ENCODE measurements at regions not wholly inside any gene's neighbourhood (a gene's known extent, or its start where the extent isn't known, plus 50 kb on each side); places are given as distances from the start of the nearest gene placed in this dataset.

DNA sequence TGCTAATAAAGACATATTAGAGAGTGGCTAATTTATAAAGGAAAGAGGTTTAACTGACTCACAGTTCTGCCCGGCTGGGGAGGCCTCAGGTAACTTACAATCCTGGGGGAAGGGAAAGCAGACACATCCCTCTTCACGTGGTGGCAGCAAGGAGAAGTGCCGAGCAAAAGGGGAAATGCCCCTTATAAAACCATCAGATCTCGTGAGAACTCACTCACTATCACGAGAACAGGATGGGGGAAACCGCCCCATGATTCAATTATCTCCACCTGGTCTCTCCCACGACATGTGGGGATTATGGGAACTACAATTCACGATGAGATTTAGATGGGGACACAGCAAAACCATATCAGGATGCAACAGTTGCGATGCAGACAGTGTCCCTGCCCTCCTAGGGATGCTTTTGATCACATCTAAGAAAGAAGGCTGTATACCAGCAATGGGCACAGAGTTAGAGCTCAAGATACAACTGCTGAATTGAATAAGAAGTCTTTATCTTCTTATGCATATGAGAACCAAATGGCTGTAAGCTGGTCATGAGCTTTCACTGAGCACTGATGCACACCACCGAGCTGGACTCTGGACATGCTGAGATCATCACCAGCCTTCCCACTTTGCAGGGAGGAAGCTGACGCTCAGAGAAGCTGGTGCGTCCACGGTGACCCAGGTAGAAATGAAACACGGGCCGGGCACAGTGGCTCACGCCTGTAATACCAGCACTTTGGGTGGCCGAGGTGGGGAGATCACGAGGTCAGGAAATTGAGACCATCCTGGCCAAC is 255.2 kb downstream of the MN1 start:
- Histone ChIP-seq H3K27ac (ENCODE audit: low read depth in 2 of 2, low read length in 2 of 2) (no peak overlapping the region), H3K9me3 (ENCODE audit: control insufficient read depth in 2 of 3, insufficient read depth in 1 of 3, low read length in 3 of 3) (no peaks in the 10 kb centered on the region)
- peak in 3 of 5 donors; percentile 22 to 54 (median 36) for DNase-seq

DNA sequence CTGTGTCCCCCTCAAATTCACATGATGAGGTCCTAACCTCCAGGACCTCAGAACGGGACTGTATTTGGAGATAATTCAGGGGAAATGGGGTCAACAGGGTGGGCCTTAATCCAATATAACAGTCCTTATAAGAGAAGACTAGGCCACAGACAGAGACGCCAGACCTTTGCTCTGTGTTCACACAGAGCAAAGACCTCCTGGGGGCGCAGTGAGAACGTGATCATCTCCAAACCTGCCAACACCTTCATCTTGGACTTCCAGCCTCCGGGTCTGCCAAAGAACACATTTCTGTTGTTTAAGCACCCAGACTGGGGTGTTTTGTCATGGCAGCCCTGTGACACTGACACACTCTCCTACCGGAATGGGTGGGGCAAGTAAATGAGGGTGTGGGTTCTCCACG is 250.2 kb downstream of the MN1 start:
- intact Hi-C loops (cut with DNase I) = no loop called here
- no peak for TF ChIP-seq CTCF (IDR thresholded peaks at IDR 0.05; ENCODE audit: borderline replicate concordance, extremely low read depth, insufficient read depth)

More for the DNA sequence above, 255.2 kb downstream of the MN1 start:
- no peak overlapping the region for H3K4me3 ChIP-seq (ENCODE audit: low read length in 3 of 3)
- no peaks in the 10 kb centered on the region for H3K27me3 ChIP-seq (ENCODE audit: control insufficient read depth, insufficient read depth, low read length)
- intact Hi-C loops (cut with DNase I) = no loop called here
- FAIRE-seq = no peak
- H3K9ac ChIP-seq (ENCODE audit: low read length in 3 of 3) = no peak overlapping the region
- no peak for TF ChIP-seq CTCF (IDR thresholded peaks at IDR 0.05; ENCODE audit: borderline replicate concordance, extremely low read depth, insufficient read depth)
- H3K36me3 ChIP-seq (ENCODE audit: control insufficient read depth in 2 of 3, insufficient read depth in 3 of 3, low read length in 3 of 3) = no peaks in the 10 kb centered on the region
- H3K4me1 ChIP-seq (ENCODE audit: control insufficient read depth in 2 of 3, insufficient read depth in 2 of 3, low read depth in 1 of 3, low read length in 3 of 3) = no peaks in the 10 kb centered on the region

GRCh38 chr22:27552176-27552575 is 249.4 kb downstream of the MN1 start:
- no peaks in the 10 kb centered on the region for H3K36me3 ChIP-seq (ENCODE audit: control insufficient read depth in 2 of 3, insufficient read depth in 3 of 3, low read length in 3 of 3)
- intact Hi-C loops (cut with DNase I) = no loop called here
- no peaks in the 10 kb centered on the region for H3K9me3 ChIP-seq (ENCODE audit: control insufficient read depth in 2 of 3, insufficient read depth in 1 of 3, low read length in 3 of 3)
- H3K27me3 ChIP-seq (ENCODE audit: control insufficient read depth, insufficient read depth, low read length) = no peaks in the 10 kb centered on the region
- no peak overlapping the region for H3K4me3 ChIP-seq (ENCODE audit: low read length in 3 of 3)
- no peak for TF ChIP-seq CTCF (IDR thresholded peaks at IDR 0.05; ENCODE audit: borderline replicate concordance, extremely low read depth, insufficient read depth)
- FAIRE-seq (no peak), DNase-seq (no peak)
- no peak overlapping the region for H3K9ac ChIP-seq (ENCODE audit: low read length in 3 of 3)
- no peak overlapping the region for H3K27ac ChIP-seq (ENCODE audit: low read depth in 2 of 2, low read length in 2 of 2)
- peaks cover 0 to 2% (median 0%) of the 10 kb centered on the region in 3 donors for H3K4me1 ChIP-seq (ENCODE audit: control insufficient read depth in 2 of 3, insufficient read depth in 2 of 3, low read depth in 1 of 3, low read length in 3 of 3)

More for the DNA sequence above, 250.2 kb downstream of the MN1 start:
- FAIRE-seq (no peak), DNase-seq (no peak)
- no peak overlapping the region for H3K27ac ChIP-seq (ENCODE audit: low read depth in 2 of 2, low read length in 2 of 2)
- no peaks in the 10 kb centered on the region for H3K27me3 ChIP-seq (ENCODE audit: control insufficient read depth, insufficient read depth, low read length)
- H3K36me3 ChIP-seq (ENCODE audit: control insufficient read depth in 2 of 3, insufficient read depth in 3 of 3, low read length in 3 of 3) = no peaks in the 10 kb centered on the region
- no peak overlapping the region for H3K9ac ChIP-seq (ENCODE audit: low read length in 3 of 3)
- H3K4me3 ChIP-seq (ENCODE audit: low read length in 3 of 3) = no peak overlapping the region
- H3K9me3 ChIP-seq (ENCODE audit: control insufficient read depth in 2 of 3, insufficient read depth in 1 of 3, low read length in 3 of 3) = no peaks in the 10 kb centered on the region
- peaks cover 0 to 2% (median 0%) of the 10 kb centered on the region in 3 donors for H3K4me1 ChIP-seq (ENCODE audit: control insufficient read depth in 2 of 3, insufficient read depth in 2 of 3, low read depth in 1 of 3, low read length in 3 of 3)

Data from kidney (tissue), 13 donors.